ENCODE measurements at regions not wholly inside any gene's neighbourhood (a gene's known extent, or its start where the extent isn't known, plus 50 kb on each side); places are given as distances from the start of the nearest gene placed in this dataset.

DNA sequence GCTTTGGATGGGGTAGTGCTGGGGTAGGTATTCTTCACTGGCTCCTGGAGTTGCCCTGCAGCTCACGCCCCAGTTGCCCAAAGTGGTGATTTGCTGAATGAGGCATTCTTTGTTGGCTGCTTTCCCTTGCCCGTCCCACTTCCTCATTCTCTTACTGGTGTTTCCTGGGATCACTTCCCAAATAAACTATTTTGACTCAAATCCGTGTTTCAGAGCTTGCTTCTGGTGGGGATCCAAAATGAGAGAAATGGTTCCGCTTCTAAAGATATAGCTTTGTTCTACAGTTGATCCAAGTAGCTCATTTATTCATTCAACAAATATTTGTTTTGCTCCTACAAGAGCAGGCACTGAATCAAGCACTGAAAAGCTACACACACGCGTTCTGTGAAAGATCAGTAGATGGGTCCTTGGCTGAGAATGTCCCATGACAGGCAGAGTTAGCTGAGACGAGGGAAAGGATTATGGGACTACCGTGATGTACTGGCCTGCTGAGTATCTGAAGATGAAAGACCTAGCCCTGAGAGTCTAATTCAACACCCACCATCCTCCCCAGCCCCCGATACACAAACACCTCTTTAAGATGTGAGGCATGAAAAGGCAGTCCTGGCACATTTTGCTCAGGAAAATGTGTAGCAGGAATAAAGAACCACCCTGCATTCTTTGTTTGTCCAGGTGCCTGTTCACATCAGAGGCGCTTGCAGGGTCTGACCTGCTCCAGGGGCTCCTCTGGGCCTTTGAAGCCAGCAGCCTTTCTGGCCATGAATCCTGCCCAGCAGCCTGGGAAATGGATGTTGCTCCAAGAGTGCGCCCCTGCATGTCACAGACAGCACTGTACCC is 143.1 kb upstream of the RANBP3L start:
- dilution Hi-C loops (cut with HindIII; ENCODE audit: low sequenced_read_pairs, unreplicated experiment), result no loop called here
- no peaks in the 10 kb centered on the region for H3K4me1 ChIP-seq (ENCODE audit: control insufficient read depth, insufficient read depth, low read length)
- H3K4me3 ChIP-seq (ENCODE audit: insufficient read depth, low read depth, low read length), result no peak overlapping the region
- H2BK120ac ChIP-seq (ENCODE audit: low read depth, low read length), result no peak overlapping the region
- H3K27ac ChIP-seq (ENCODE audit: insufficient read depth, low read length), result no peak overlapping the region
- POLR2A ChIA-PET (ENCODE audit: unreplicated experiment), result no interaction called here
- H4K5ac ChIP-seq (ENCODE audit: low read depth, low read length), result no peak overlapping the region
- no peak overlapping the region for H2AK5ac ChIP-seq (ENCODE audit: low read depth, low read length)
- peak overlapping the region; percentile 29 for H2AFZ ChIP-seq (replicated peaks; ENCODE audit: low read length, poor library complexity)
- no TSS peak for BruUV-seq (replicated peaks)
- H3K4me2 ChIP-seq (ENCODE audit: low read depth, low read length), result no peak overlapping the region
- no peak overlapping the region for H3K9ac ChIP-seq (ENCODE audit: low read depth, low read length)
- no peak for ATAC-seq (ENCODE audit: low read depth)
- CTCF ChIA-PET, result interaction anchor here (0.6 to 1.1 kb wide), 2 partner anchors 16 to 62 kb away, joined by 3 read pairs; no protein-coding TSS in a partner anchor
- no peaks in the 10 kb centered on the region for H3K9me3 ChIP-seq (ENCODE audit: control insufficient read depth, insufficient read depth, low read length)
- H3K36me3 ChIP-seq (ENCODE audit: control insufficient read depth, insufficient read depth, low read length), result no peaks in the 10 kb centered on the region
- no peak overlapping the region for H3K14ac ChIP-seq (replicated peaks; ENCODE audit: low read depth, low read length)
- no peaks in the 10 kb centered on the region for H3K79me1 ChIP-seq (ENCODE audit: low read depth in 1 of 2, low read length in 2 of 2)
- DNase-seq, result no peak
- no peaks in the 10 kb centered on the region; the same call in 1 of the 2 replicates for H3K27me3 ChIP-seq (ENCODE audit: control insufficient read depth, insufficient read depth, low read length)
- H4K8ac ChIP-seq (ENCODE audit: low read depth in 2 of 2, low read length in 2 of 2), result no peak overlapping the region
- H2BK20ac ChIP-seq (ENCODE audit: low read depth, low read length), result no peak overlapping the region
- intact Hi-C loops (cut with micrococcal nuclease), result no loop called here
- no peak overlapping the region for H3K56ac ChIP-seq (ENCODE audit: extremely low read depth, insufficient read depth, low read length)
- H4K20me1 ChIP-seq (ENCODE audit: insufficient read depth, low read length), result no peaks in the 10 kb centered on the region
- H2BK5ac ChIP-seq (ENCODE audit: low read depth, low read length, poor library complexity, severe bottlenecking), result no peak overlapping the region
- H4K91ac ChIP-seq (ENCODE audit: insufficient read depth, low read depth, low read length), result no peak overlapping the region
- no peak overlapping the region for H2BK15ac ChIP-seq (ENCODE audit: low read depth, low read length)
- no peak overlapping the region for H3K23ac ChIP-seq (ENCODE audit: low read depth, low read length)
- no peaks in the 10 kb centered on the region for H3K9me1 ChIP-seq (ENCODE audit: insufficient read depth, low read length)
- H2AK9ac ChIP-seq (replicated peaks; ENCODE audit: low read depth, low read length, poor library complexity), result no peak overlapping the region
- 88% methylated on average over 1 of the region's 11 CpGs; no CpG with 5 or more reads in 1 of the 2 experiments for WGBS, 2 experiments (ENCODE audit: extremely low coverage in 2 of 2, insufficient read length in 1 of 2)
- H3K4ac ChIP-seq (ENCODE audit: low read depth, low read length), result no peak overlapping the region
- in situ Hi-C loops (cut with MboI; ENCODE audit: low sequenced_read_pairs), result no loop called here
- no peak overlapping the region for H3K18ac ChIP-seq (ENCODE audit: low read depth, low read length)
- TF ChIP-seq CEBPB (IDR thresholded peaks at IDR 0.05; ENCODE audit: low read depth, low read length), result no peak
- TF ChIP-seq MAFK (IDR thresholded peaks at IDR 0.05; ENCODE audit: low read depth, low read length), result no peak
- no peak for TF ChIP-seq CHD1 (IDR thresholded peaks at IDR 0.05; ENCODE audit: low read depth, low read length)
- TF ChIP-seq MXI1 (IDR thresholded peaks at IDR 0.05; ENCODE audit: borderline replicate concordance, low read depth, low read length), result no peak
- TF ChIP-seq, protein P1, sequence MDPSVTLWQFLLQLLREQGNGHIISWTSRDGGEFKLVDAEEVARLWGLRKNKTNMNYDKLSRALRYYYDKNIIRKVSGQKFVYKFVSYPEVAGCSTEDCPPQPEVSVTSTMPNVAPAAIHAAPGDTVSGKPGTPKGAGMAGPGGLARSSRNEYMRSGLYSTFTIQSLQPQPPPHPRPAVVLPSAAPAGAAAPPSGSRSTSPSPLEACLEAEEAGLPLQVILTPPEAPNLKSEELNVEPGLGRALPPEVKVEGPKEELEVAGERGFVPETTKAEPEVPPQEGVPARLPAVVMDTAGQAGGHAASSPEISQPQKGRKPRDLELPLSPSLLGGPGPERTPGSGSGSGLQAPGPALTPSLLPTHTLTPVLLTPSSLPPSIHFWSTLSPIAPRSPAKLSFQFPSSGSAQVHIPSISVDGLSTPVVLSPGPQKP (IDR thresholded peaks at IDR 0.05; ENCODE audit: borderline replicate concordance, low read depth, low read length), result no peak
- no peak for TF ChIP-seq POLR2A (IDR thresholded peaks at IDR 0.05; ENCODE audit: low read depth, low read length)
- TF ChIP-seq FOS (IDR thresholded peaks at IDR 0.05; ENCODE audit: low read depth, low read length), result no peak
- no peak for TF ChIP-seq NFE2L2 (IDR thresholded peaks at IDR 0.05; ENCODE audit: low read depth, low read length)
- TF ChIP-seq, protein P2, sequence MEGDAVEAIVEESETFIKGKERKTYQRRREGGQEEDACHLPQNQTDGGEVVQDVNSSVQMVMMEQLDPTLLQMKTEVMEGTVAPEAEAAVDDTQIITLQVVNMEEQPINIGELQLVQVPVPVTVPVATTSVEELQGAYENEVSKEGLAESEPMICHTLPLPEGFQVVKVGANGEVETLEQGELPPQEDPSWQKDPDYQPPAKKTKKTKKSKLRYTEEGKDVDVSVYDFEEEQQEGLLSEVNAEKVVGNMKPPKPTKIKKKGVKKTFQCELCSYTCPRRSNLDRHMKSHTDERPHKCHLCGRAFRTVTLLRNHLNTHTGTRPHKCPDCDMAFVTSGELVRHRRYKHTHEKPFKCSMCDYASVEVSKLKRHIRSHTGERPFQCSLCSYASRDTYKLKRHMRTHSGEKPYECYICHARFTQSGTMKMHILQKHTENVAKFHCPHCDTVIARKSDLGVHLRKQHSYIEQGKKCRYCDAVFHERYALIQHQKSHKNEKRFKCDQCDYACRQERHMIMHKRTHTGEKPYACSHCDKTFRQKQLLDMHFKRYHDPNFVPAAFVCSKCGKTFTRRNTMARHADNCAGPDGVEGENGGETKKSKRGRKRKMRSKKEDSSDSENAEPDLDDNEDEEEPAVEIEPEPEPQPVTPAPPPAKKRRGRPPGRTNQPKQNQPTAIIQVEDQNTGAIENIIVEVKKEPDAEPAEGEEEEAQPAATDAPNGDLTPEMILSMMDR (conservative IDR thresholded peaks at IDR 0.05; ENCODE audit: low read depth, low read length), result no peak
- TF ChIP-seq, protein P3, sequence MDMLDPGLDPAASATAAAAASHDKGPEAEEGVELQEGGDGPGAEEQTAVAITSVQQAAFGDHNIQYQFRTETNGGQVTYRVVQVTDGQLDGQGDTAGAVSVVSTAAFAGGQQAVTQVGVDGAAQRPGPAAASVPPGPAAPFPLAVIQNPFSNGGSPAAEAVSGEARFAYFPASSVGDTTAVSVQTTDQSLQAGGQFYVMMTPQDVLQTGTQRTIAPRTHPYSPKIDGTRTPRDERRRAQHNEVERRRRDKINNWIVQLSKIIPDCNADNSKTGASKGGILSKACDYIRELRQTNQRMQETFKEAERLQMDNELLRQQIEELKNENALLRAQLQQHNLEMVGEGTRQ (IDR thresholded peaks at IDR 0.05; ENCODE audit: low read depth, low read length), result no peak
- TF ChIP-seq BHLHE40 (IDR thresholded peaks at IDR 0.05; ENCODE audit: low read depth, low read length), result no peak
- no peak for TF ChIP-seq RCOR1 (IDR thresholded peaks at IDR 0.05; ENCODE audit: insufficient replicate concordance, low read length)
- no peak for TF ChIP-seq SMC3 (IDR thresholded peaks at IDR 0.05; ENCODE audit: low read depth, low read length)
- no peak for TF ChIP-seq MAZ (IDR thresholded peaks at IDR 0.05; ENCODE audit: borderline replicate concordance, low read depth, low read length)
- TF ChIP-seq RFX5 (IDR thresholded peaks at IDR 0.05; ENCODE audit: low read depth, low read length), result no peak

All from IMR-90 (cell line).